HG03460 (cell line): ENCODE measurements at regions not wholly inside any gene's neighbourhood (a gene's known extent, or its start where the extent isn't known, plus 50 kb on each side); places are given as distances from the start of the nearest gene placed in this dataset.

Source experiments
- ATAC-seq: cut with Tn5 transposase; IDR thresholded peaks from one replicate; pipeline ENCODE4 v1.9.1; 2021; ENCODE audit not compliant: unreplicated experiment

GRCh38 chr2:7943446-7943845 lies 738.4 kb upstream of the ID2 start:
- ATAC-seq = no peak

DNA sequence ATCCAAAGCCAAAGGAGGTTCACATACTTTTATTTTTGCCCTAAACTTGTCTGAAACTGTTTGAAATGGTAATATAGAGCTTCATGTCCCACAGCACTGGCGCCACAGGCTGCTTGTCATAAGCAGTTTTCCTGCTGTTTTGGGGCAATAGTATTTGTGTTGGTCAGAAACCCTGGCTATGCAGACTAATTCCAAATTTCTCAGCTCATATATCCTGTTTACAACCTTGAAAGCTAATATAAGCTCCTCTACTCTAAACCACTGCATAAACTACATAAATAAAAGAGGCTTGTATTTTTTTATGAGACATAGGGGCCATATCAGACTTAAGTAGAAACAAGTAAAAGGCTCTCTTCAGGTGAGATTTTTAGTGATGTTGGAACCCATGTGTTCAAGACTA lies 736.8 kb upstream of the ID2 start:
- ATAC-seq = no peak

DNA sequence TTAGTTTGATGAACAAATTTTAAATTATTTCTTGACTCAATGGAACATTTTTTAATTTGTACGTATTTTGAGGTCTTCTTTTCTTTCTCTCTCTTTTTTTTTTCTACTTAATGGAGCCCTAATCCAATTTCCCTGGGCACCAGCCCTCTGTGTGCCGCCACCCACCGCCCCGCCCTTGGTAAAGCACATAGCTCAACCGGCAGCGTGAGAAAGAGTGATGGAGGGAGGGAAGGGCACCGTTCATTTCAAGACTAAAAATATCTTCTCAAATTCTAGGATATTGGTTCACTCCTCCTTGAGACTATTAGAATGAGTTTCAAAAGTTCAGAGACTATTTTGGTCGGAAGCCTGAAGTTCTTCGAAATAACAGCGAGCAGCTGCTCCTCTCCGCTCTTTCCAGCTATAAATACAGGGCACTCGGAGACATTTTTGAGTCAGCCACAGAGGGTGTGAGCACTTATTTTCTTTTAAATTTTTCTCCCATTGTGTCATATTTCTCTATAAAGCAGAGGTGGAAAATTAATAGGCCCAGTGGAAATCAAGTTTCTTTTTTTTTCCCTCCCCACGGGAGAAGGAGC lies 731.7 kb upstream of the ID2 start:
- no peak for ATAC-seq

DNA sequence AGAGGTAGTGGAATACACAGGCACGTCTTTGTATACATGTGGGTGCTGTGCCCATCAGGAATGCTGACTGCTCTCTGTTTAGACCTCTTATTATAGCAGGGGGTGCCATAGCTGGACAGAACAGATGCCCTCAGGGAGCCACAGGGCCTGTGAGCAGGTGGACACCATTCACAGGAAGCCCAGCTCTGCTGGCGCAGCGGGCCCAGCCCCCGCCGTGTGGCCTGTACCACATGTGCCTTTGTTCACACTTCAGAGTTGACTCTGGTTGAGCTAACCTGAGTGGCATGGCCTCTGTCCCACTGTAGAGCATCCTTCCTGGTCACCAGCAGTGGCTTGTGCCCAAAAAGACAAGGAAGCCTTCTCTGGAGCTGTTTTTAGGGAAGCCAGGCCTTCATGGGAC lies 730.9 kb upstream of the ID2 start:
- ATAC-seq = no peak

- ATAC-seq = no peak
Measured at GRCh38 chr2:7951490-7951889, 730.4 kb upstream of the ID2 start.

DNA sequence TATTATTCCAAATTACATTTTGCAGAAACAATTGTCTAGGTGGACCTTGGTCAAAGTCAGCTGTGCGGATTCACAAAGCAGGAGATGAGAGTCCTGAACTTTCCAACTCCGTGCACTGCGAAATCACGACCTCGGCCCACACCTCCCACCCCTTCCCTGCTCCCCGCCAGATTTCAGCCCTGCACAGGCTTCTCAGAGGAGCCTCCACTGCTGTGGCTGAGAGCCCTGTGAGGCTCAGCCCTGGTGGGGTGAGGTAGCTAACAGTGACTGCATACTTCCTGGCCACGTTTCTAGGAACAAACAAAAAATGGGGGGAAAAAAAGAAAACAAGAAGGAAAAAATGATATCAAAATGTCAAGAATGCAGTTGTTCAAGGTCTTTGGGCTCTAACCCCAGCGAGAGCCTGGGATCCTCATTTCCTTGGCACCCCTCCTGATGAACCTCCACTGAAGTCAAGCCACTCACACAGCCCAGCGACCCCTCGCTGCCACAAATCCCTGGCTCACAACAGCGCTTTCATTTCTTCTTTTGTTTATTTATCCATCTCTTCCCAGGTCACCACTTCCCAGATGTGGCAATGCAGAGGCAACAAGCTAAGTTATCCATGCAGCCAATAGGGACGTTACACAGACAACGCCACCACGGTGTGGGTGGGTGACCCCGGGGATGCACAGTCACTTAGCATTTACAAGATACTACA lies 729.7 kb upstream of the ID2 start:
- ATAC-seq = no peak

DNA sequence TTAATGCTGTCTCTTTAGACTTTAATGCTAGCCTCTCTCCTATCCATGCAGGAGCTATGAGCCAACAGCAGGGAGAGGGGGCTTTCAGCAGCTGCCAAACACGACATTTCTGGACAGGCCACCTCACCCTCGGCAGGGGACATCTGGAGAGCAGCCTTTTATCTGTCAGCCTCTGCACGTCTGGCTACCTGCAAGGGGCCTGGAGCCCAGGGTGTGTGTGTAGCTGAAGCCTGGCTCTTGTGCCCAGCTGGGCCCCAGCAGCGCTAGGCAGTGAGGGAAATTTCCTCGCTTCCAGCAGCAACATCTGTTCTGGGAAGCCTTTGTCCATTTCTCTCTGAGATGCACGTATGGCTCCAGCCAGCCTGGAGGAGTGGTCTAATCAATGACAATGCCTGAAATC lies 728.7 kb upstream of the ID2 start:
- ATAC-seq = no peak

GRCh38 chr2:7954234-7954633 lies 727.6 kb upstream of the ID2 start:
- no peak for ATAC-seq

GRCh38 chr2:7956126-7956689 lies 725.6 kb upstream of the ID2 start:
- no peak for ATAC-seq

DNA sequence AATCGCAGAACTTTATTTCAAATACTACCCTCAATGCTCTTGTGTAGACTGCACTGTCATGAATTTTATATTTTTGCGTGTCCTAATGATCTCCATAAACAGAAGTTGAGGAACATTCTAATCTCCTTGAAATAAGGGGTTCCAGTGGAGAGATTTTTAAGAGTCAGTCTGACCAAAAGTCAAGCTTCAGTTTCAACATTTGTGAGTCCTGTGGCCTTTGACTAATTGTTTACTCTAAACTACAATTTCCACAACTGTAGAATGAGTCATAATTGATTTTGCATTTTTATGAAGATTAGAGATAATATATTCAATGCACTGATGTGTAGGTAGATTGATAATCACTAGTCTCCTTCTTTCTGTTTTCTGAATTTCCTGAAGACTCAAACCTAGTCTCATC lies 720.3 kb upstream of the ID2 start:
- no peak for ATAC-seq

DNA sequence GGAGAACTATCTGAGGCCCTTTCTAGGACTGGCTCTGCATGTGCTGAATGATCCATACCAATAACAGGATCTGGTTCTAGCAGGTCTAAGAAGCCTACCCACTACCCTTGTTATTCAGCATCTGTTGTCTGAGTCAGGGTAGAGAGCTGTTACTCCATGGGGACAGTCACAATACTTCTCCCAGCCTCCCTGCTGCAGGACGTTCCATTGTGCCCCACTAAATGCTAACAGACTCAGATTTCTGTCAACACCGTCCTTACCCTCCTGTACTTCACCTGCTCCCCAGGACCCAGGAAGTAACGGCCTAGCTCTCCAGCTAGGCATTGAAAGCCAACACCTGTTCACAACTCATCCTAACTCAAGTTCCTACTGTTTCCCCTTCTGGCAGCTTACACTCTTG lies 719.7 kb upstream of the ID2 start:
- no peak for ATAC-seq

DNA sequence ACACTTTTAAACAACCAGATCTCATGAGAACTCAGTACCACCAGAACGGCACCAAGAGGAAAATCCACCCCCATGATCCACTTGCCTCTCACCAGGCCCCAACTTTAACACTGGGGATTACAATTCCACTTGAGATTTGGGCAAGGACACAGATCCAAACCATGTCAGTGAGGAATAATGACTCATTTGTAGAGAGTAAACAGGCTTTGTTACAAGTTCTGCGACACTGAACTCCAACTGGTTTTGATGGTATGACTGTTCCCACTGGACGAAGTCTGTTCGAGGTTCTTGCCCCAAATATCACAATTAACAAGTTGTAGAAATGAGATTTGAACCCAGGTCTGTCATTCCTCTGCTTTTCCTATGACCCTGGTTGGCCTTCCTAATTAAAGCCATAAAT lies 718.1 kb upstream of the ID2 start:
- ATAC-seq = no peak

DNA sequence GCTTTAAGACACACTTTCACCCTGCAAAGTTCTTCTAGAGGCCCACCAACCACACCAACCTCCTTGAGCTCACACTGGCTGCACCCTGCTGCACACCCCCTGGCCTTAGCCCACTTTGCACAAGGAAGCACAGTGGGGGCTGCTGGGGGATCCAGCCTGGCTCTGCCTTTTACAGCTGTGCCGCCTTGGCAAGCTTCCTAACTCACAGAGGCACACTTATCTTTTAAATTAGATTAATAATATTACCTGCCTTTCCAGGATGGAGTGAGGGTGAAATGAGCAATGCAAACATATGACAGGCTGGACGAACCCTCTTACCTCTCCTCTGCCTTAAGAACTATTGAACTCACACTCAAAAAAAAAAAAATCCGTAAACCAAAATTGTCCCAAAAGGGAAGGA lies 715.8 kb upstream of the ID2 start:
- no peak for ATAC-seq

DNA sequence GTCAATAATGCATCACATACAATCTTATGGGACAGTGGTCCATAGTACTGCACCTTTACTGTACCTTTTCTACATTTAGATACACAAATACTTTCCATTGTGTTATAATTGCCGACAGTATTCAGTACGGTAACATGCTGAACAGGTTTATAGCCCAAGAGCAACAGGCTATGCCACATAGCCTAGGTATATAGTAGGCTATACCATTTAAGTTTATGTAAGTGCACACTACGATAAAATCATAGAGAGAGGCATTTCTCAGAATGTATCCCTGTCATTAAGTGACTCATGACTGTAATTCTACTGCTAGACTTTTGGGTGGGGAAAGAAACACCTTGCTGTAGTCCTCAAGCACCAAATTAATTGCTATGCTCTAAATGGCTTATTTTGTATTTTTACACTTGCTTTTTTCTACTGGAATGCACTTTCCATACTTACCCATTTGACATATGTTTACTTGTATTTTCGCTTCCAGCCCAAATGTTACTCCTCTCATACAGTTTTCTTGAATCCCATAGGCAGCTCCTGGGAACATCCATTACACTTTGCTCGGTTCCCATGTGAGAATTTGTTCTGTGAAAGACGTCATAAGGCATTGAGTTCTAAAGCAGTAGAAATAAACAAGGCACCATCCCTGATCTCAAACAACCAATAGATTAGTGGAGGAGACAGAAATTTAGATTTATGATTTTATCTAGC lies 714.0 kb upstream of the ID2 start:
- ATAC-seq = no peak

DNA sequence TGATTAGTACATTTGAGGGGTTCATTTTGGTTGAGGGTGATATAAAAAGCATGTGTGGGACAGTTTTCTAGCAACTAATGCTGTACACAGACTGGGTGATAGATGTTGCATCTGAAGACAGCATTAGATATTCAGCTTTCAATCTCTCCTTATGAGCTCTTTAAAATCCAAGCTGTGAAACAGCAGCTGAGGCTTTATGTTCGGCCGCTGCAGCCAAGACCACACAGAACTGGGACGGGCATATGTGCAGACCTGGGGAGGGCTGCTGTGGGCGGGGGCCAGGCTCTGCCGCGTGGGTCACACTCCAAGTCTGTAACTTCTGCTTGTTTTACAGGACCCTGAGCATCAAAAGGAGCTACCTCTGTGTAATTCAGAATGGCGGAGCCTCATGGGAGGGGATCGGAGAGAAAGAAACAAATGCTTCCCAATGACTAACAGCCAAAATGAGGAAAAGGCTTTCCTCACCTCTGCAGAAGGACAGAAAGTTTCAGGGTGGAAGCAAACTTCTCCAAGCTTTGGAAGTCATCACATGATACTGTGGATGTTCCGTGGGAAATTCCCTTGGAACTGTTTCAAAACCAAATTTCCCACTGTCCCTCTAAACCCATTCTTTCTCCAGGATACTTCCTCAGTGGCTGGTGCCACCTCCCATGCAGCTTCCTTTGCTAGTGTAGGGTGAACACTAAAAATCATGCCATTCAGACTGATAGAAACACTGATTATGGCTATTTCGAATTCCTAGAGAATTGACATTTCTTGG lies 711.9 kb upstream of the ID2 start:
- no peak for ATAC-seq

DNA sequence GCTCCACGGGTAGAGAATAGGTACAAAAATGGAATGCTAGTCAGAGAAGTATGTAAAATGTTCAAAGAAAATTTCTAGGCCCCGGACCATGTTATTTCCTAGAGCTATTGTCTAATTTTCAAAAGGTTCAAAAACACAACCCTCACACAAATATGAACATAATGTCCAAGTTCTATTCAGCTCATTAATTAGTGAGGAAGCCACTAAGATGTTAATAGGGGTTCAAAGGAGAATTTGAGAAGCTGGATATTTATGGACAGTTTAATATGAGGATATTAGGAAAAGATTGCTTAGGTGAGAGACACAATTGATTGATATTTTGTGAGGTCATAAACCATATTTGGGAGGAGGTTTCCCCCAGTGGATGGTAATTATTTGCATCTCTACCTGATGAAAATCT lies 710.6 kb upstream of the ID2 start:
- no peak for ATAC-seq

DNA sequence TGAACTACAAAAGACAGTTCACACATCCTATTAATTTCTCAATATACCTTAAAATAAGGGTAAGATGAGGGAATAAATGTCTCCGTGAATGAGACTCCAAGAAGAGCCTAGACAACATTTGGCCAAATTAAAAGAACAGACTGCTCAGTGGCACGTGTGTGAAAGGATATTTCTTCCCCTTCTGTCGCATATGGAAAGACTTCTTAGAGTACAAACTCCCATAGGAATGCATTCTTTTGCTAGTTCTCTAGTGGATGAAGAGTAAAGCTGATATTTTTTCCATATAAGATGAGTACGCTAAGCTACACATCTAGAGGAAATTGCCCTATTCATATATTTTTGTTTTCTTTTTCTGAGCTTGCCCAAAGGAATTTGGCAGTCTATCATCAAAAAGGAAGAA lies 710.0 kb upstream of the ID2 start:
- ATAC-seq = no peak

DNA sequence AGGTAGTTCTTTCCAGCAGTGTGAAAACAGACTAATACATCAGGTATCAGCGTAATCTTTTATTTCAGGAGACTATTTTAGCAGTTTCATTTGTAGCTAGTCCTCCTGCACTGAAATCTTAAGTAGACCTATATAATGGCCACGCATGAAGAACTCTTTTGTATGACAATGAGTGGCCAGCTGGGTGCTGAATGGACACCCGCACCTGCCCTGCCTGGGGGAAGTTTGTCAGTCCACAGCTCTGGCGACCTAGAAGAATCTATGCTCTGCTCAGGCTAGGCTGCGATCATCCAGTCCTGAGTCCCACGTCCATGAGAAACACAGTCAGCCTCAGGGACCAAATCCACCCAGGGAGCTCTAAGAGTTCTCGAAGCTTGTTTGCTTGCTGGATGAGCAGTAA lies 709.2 kb upstream of the ID2 start:
- no peak for ATAC-seq

DNA sequence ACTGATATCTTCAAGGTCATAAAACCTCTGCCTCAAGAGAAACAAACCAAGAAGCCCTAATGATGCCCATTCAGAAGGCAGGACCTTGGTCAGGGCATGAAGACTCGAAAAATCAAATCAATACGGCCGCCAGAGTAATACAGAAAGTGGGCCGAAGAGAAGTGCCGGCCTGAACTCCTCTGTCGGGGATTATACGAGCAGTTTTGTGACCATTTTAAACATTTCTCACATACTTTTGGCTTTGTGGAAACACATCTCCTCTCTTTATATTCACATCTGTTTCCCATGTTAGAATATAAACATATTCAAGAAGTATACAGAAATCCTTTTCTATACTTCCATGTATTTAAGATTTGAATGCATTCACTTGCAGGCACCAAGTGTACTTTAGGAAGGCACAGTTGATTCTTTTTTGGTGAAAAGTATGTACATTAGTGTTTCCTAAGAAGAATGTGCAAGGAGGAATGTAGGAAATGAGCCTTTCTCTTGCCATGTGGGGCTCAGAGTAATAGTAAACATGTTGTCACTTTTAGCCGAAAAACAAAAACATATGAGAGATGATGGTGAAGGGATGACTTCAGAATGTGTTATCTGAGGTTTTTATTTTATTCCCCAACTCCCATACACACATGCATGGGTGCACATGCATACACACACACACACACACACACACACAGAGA lies 707.9 kb upstream of the ID2 start:
- ATAC-seq = no peak

DNA sequence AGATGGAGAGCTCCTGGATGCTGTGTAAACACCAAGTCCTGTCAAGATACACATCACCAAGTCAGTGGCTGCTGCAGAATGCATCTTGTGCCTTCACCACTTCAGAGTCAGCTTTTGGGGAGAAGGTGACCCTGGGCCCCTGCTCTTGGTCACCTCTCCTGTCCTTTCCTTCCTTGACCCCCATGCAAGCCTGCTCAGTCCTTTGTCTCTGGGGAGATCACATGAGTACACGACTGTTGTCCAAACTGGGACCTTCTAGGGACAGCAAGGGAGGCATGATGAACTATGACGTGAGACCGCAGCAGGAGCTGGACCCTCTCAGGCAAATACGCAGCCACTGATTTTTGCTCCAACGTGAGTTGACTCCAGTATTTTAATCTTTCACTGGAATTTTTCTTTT lies 706.9 kb upstream of the ID2 start:
- no peak for ATAC-seq

DNA sequence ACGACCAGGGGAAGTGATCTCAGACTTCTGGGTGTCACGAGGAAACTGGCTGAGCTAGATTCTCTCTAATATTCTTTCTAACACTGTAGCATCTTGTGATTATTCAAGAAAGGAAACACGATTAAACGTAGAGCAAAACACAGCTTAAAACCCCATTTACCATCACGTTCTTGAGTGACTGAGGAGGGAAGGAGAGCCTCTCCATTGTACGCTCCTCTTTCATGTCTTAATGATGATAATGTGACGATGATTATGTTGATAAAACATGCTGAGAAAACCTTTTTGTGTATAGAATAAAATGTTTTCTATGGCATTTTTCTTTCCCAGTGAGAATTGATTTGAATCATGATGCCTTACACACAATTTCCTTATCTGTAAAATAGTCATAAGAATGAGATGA lies 705.6 kb upstream of the ID2 start:
- ATAC-seq = no peak
